Neuronal stem cell (in vitro differentiated cells): ENCODE measurements at regions not wholly inside any gene's neighbourhood (a gene's known extent, or its start where the extent isn't known, plus 50 kb on each side); places are given as distances from the start of the nearest gene placed in this dataset.
"Not testable (repeated sequence)": the region's sequence is repeated elsewhere in the genome, so short reads cannot be mapped to it uniquely, and the experiment has no call there.

Experiments used
- DNase-seq: peaks from one replicate; pipeline ENCODE4 v3.0.0-alpha.2; 2013; ENCODE audit warnings: low spot score
- H2AFZ ChIP-seq: one replicate; pipeline ENCODE4 v1.6.1; 2013; ENCODE audit warnings: mild to moderate bottlenecking, low read length, inconsistent platforms
- H2AK5ac ChIP-seq: 2 replicates; pipeline ENCODE4 v1.6.1; 2013; ENCODE audit warnings: low read depth, mild to moderate bottlenecking, inconsistent platforms, low read length, moderate library complexity, mixed read lengths
- H2BK120ac ChIP-seq: 2 replicates; pipeline ENCODE4 v1.6.1; 2013; ENCODE audit warnings: low read depth, mild to moderate bottlenecking, inconsistent platforms, low read length, moderate library complexity, mixed read lengths
- H2BK12ac ChIP-seq: one replicate; pipeline ENCODE4 v1.6.1; 2013; ENCODE audit warnings: low read length, inconsistent platforms
- H2BK15ac ChIP-seq: 2 replicates; pipeline ENCODE4 v1.6.1; 2013; ENCODE audit warnings: mild to moderate bottlenecking, low read length, inconsistent platforms, mixed read lengths
- H2BK5ac ChIP-seq: one replicate; pipeline ENCODE4 v1.6.1; 2013; ENCODE audit warnings: inconsistent platforms, mild to moderate bottlenecking, low read length, moderate library complexity
- H3K14ac ChIP-seq: one replicate; pipeline ENCODE4 v1.6.1; 2013; ENCODE audit warnings: low read length, inconsistent platforms
- H3K18ac ChIP-seq: 2 replicates; pipeline ENCODE4 v1.6.1; 2013; ENCODE audit warnings: low read length, inconsistent platforms
- H3K23ac ChIP-seq: 2 replicates; pipeline ENCODE4 v1.6.1; 2013; ENCODE audit warnings: low read depth, mild to moderate bottlenecking, mixed read lengths, low read length, inconsistent platforms; ENCODE audit not compliant: poor library complexity
- H3K27ac ChIP-seq: replicated peaks from 3 replicates; pipeline ENCODE4 v1.5.1; 2013; ENCODE audit warnings: low read length, inconsistent platforms
- H3K27me3 ChIP-seq, 3 experiments: 2 replicates each; pipeline ENCODE4 v1.6.1; 2013; ENCODE audit warnings: low read length in 3 of 3, mild to moderate bottlenecking in 2 of 3, inconsistent platforms in 1 of 3, low read depth in 1 of 3, mixed read lengths in 1 of 3, moderate library complexity in 1 of 3; ENCODE audit not compliant: control insufficient read depth in 3 of 3, insufficient read depth in 3 of 3
- H3K36me3 ChIP-seq, 2 donors: replicated peaks in 1 of 2; 2 replicates each; pipeline ENCODE4 v1.6.1; 2013; ENCODE audit warnings: low read length in 2 of 2; ENCODE audit not compliant: control insufficient read depth in 2 of 2, insufficient read depth in 2 of 2
- H3K4ac ChIP-seq: 2 replicates; pipeline ENCODE4 v1.6.1; 2013; ENCODE audit warnings: inconsistent platforms, mild to moderate bottlenecking, low read length, moderate library complexity
- H3K4me1 ChIP-seq, 2 donors: 1 replicate in 1 of 2; 2 replicates in 1 of 2; pipeline ENCODE4 v1.6.1; 2013; ENCODE audit warnings: low read length in 2 of 2, low read depth in 1 of 2; ENCODE audit not compliant: control insufficient read depth in 2 of 2, insufficient read depth in 1 of 2
- H3K4me2 ChIP-seq: one replicate; pipeline ENCODE4 v1.6.1; 2013; ENCODE audit warnings: mild to moderate bottlenecking, low read length, inconsistent platforms; ENCODE audit not compliant: insufficient read depth, poor library complexity, severe bottlenecking
- H3K4me3 ChIP-seq, 2 donors: 2 replicates each; pipeline ENCODE4 v1.5.1; 2013; ENCODE audit warnings: low read length in 2 of 2, mild to moderate bottlenecking in 2 of 2, inconsistent platforms in 1 of 2, moderate library complexity in 1 of 2
- H3K79me1 ChIP-seq: one replicate; pipeline ENCODE4 v1.6.1; 2013; ENCODE audit warnings: low read depth, mild to moderate bottlenecking, inconsistent platforms, low read length, moderate library complexity
- H3K9ac ChIP-seq: one replicate; pipeline ENCODE4 v1.6.1; 2013; ENCODE audit warnings: mild to moderate bottlenecking, low read depth, low read length, inconsistent platforms; ENCODE audit not compliant: poor library complexity
- H3K9me3 ChIP-seq, 2 donors: replicated peaks in 1 of 2; 2 replicates each; pipeline versions ENCODE3 to v1.6.1; 2013; ENCODE audit warnings: low read length in 2 of 2, mild to moderate bottlenecking in 2 of 2, inconsistent platforms in 1 of 2, low read depth in 1 of 2, mixed read lengths in 1 of 2, moderate library complexity in 1 of 2; ENCODE audit not compliant: control insufficient read depth in 2 of 2, insufficient read depth in 1 of 2
- H4K8ac ChIP-seq: one replicate; pipeline ENCODE4 v1.6.1; 2013; ENCODE audit warnings: low read depth, mild to moderate bottlenecking, inconsistent platforms, low read length, moderate library complexity
- H4K91ac ChIP-seq: one replicate; pipeline ENCODE4 v1.6.1; 2013; ENCODE audit warnings: low read length, low read depth, mild to moderate bottlenecking, inconsistent platforms; ENCODE audit not compliant: poor library complexity
- WGBS, 2 donors: extraction: QIAGEN DNeasy Blood & Tissue Kit; methylation state at CpG; one replicate each; pipeline ENCODE4 v1.1.7; 2013; ENCODE audit warnings: missing lambda C conversion rate in 2 of 2, mixed read lengths in 1 of 2; ENCODE audit not compliant: insufficient read length in 2 of 2, insufficient replicate concordance in 1 of 2; ENCODE audit errors: extremely low coverage in 2 of 2; 5-methylcytosine and 5-hydroxymethylcytosine counted together

GRCh38 chr1:143718021-143718420, 253.8 kb downstream of the FAM72C start:
- Histone ChIP-seq H4K91ac (no peak overlapping the region), H3K4me2 (no peak overlapping the region), H3K27me3 (no peaks in the 10 kb centered on the region), H3K4ac (no peak overlapping the region), H3K4me1 (no peaks in the 10 kb centered on the region), H3K23ac (no peak overlapping the region), H2BK15ac (no peak overlapping the region), H3K4me3 (no peak overlapping the region), H2AFZ (no peak overlapping the region), H4K8ac (no peak overlapping the region), H3K79me1 (no peaks in the 10 kb centered on the region), H3K36me3 (no peaks in the 10 kb centered on the region), H2BK12ac (no peak overlapping the region), H3K18ac (no peak overlapping the region), H2BK120ac (no peak overlapping the region), H2BK5ac (no peak overlapping the region), H3K27ac (no peak overlapping the region), H3K9ac (no peak overlapping the region), H3K14ac (no peak overlapping the region), H3K9me3 (no peaks in the 10 kb centered on the region), H2AK5ac (no peak overlapping the region)
- WGBS, 2 donors = no CpG with 5 or more reads among the region's 16 CpGs
- DNase-seq = no peak

DNA sequence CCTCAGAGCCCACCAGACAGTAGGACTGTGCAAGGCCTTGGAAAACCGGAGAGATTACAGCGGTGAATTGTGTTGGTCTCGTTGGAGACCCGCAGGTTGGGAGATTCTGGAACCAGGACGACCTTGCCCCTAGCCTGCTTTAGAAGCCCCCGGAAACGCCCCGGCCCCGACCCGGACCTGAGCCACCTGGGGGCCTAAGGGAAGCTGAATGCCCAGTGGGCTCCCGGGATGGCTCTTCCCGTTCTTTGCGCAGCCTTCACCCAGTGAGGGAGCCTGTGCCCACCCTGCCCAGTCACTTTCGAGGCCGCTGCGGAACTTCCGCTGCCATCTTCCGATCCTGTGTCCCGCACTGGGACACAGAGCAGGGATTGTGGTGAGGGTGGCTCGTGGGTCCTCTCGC, 254.4 kb downstream of the FAM72C start:
- no peak overlapping the region for H2BK12ac ChIP-seq
- no peak overlapping the region for H2AK5ac ChIP-seq
- H3K18ac ChIP-seq = no peak overlapping the region
- H2AFZ ChIP-seq = no peak overlapping the region
- H2BK5ac ChIP-seq = no peak overlapping the region
- no peak overlapping the region for H3K14ac ChIP-seq
- no peak overlapping the region for H3K4me2 ChIP-seq
- no peak overlapping the region for H2BK15ac ChIP-seq
- DNase-seq = no peak
- H3K4ac ChIP-seq = no peak overlapping the region
- no peaks in the 10 kb centered on the region for H3K79me1 ChIP-seq
- H3K9me3 ChIP-seq = no peaks in the 10 kb centered on the region
- no peak overlapping the region for H3K4me3 ChIP-seq
- no peak overlapping the region for H3K23ac ChIP-seq
- H3K4me1 ChIP-seq = no peaks in the 10 kb centered on the region
- no peak overlapping the region for H2BK120ac ChIP-seq
- no peak overlapping the region for H4K8ac ChIP-seq
- no CpG with 5 or more reads among the region's 21 CpGs for whole genome bisulfite sequencing, 2 donors
- no peaks in the 10 kb centered on the region for H3K27me3 ChIP-seq
- H3K36me3 ChIP-seq = no peaks in the 10 kb centered on the region
- no peak overlapping the region for H3K9ac ChIP-seq
- H4K91ac ChIP-seq = no peak overlapping the region
- H3K27ac ChIP-seq = no peak overlapping the region

- not testable (repeated sequence) for H2AK5ac ChIP-seq, H4K8ac ChIP-seq, H3K27ac ChIP-seq, H4K91ac ChIP-seq, H2BK12ac ChIP-seq, H3K18ac ChIP-seq, H2BK120ac ChIP-seq, H3K4me1 ChIP-seq, H3K27me3 ChIP-seq, H3K4me2 ChIP-seq, H2BK5ac ChIP-seq, H3K79me1 ChIP-seq, H3K9me3 ChIP-seq, H3K9ac ChIP-seq, H3K4ac ChIP-seq, H3K4me3 ChIP-seq, H2AFZ ChIP-seq, H2BK15ac ChIP-seq, H3K14ac ChIP-seq, H3K23ac ChIP-seq, H3K36me3 ChIP-seq, DNase-seq
- WGBS, 2 donors = no CpG with 5 or more reads among the region's 4 CpGs
These were observed 256.9 kb downstream of the FAM72C start for GRCh38 chr1:143714913-143715312.

- H3K9me3 ChIP-seq, DNase-seq, H3K4ac ChIP-seq, H3K27ac ChIP-seq, H2BK120ac ChIP-seq, H4K91ac ChIP-seq, H4K8ac ChIP-seq, H3K18ac ChIP-seq, H3K23ac ChIP-seq, H3K4me3 ChIP-seq, H3K27me3 ChIP-seq, H3K4me1 ChIP-seq, H3K36me3 ChIP-seq, H3K79me1 ChIP-seq, H2AK5ac ChIP-seq, H2AFZ ChIP-seq, H3K14ac ChIP-seq, H3K4me2 ChIP-seq, H2BK5ac ChIP-seq, H2BK12ac ChIP-seq, H2BK15ac ChIP-seq, H3K9ac ChIP-seq: not testable (repeated sequence)
- no CpG with 5 or more reads among the region's 10 CpGs for WGBS, 2 donors
These were observed 262.1 kb downstream of the FAM72C start for GRCh38 chr1:143709606-143710259.
